ENCODE measurements at regions not wholly inside any gene's neighbourhood (a gene's known extent, or its start where the extent isn't known, plus 50 kb on each side); places are given as distances from the start of the nearest gene placed in this dataset.
A peak's percentile ranks its signal among the peaks of the same experiment; 100 is the strongest.

GRCh38 chr17:77542551-77543490, 402.1 kb downstream of the SEC14L1 start:
- no peak for TF ChIP-seq JUND (IDR thresholded peaks at IDR 0.05; ENCODE audit: low read depth)
- in situ Hi-C loops (cut with HindIII; ENCODE audit: low pct_unique_long_range_greater_than_20kb, low sequenced_read_pairs), result loop anchor here (25.0 kb wide), 1 partner anchor 469 kb away; no protein-coding TSS in a partner anchor
- DNase-seq (ENCODE audit: low read depth in 1 of 2, low spot score in 1 of 2), result peak; percentile 87 to 91

- TF ChIP-seq JUND (IDR thresholded peaks at IDR 0.05; ENCODE audit: low read depth), result no peak
- in situ Hi-C loops (cut with HindIII; ENCODE audit: low pct_unique_long_range_greater_than_20kb, low sequenced_read_pairs), result loop anchor here (25.0 kb wide), 1 partner anchor 468 kb away; no protein-coding TSS in a partner anchor
- DNase-seq (ENCODE audit: low read depth in 1 of 2, low spot score in 1 of 2), result no peak
Observed at GRCh38 chr17:77543801-77544200, 403.0 kb downstream of the SEC14L1 start.

GRCh38 chr17:77544347-77545110, 403.8 kb downstream of the SEC14L1 start:
- in situ Hi-C loops (cut with HindIII; ENCODE audit: low pct_unique_long_range_greater_than_20kb, low sequenced_read_pairs), result loop anchor here (25.0 kb wide), 1 partner anchor 468 kb away; no protein-coding TSS in a partner anchor
- no peak for TF ChIP-seq JUND (IDR thresholded peaks at IDR 0.05; ENCODE audit: low read depth)
- no peak for DNase-seq (ENCODE audit: low read depth in 1 of 2, low spot score in 1 of 2)

GRCh38 chr17:77546772-77547241, 406.0 kb downstream of the SEC14L1 start:
- TF ChIP-seq JUND (IDR thresholded peaks at IDR 0.05; ENCODE audit: low read depth), result no peak

GRCh38 chr17:77548967-77549366, 408.2 kb downstream of the SEC14L1 start:
- no peak for DNase-seq (ENCODE audit: low read depth in 1 of 2, low spot score in 1 of 2)
- in situ Hi-C loops (cut with HindIII; ENCODE audit: low pct_unique_long_range_greater_than_20kb, low sequenced_read_pairs), result loop anchor here (25.0 kb wide), 1 partner anchor 463 kb away; no protein-coding TSS in a partner anchor

More at GRCh38 chr17:77546772-77547241, 406.0 kb downstream of the SEC14L1 start:
- in situ Hi-C loops (cut with HindIII; ENCODE audit: low pct_unique_long_range_greater_than_20kb, low sequenced_read_pairs), result loop anchor here (25.0 kb wide), 1 partner anchor 465 kb away; no protein-coding TSS in a partner anchor
- no peak for DNase-seq (ENCODE audit: low read depth in 1 of 2, low spot score in 1 of 2)

GRCh38 chr17:77549726-77550366, 408.7 kb upstream of the TNRC6C start:
- DNase-seq (ENCODE audit: low read depth in 1 of 2, low spot score in 1 of 2), result no peak
- TF ChIP-seq JUND (IDR thresholded peaks at IDR 0.05; ENCODE audit: low read depth), result no peak
- in situ Hi-C loops (cut with HindIII; ENCODE audit: low pct_unique_long_range_greater_than_20kb, low sequenced_read_pairs), result loop anchor here (25.0 kb wide), 1 partner anchor 462 kb away; no protein-coding TSS in a partner anchor

More at GRCh38 chr17:77548967-77549366, 408.2 kb downstream of the SEC14L1 start:
- TF ChIP-seq JUND (IDR thresholded peaks at IDR 0.05; ENCODE audit: low read depth), result no peak

GRCh38 chr17:77553459-77554066, 404.9 kb upstream of the TNRC6C start:
- DNase-seq (ENCODE audit: low read depth in 1 of 2, low spot score in 1 of 2), result no peak
- in situ Hi-C loops (cut with HindIII; ENCODE audit: low pct_unique_long_range_greater_than_20kb, low sequenced_read_pairs), result no loop called here
- no peak for TF ChIP-seq JUND (IDR thresholded peaks at IDR 0.05; ENCODE audit: low read depth)

- TF ChIP-seq JUND (IDR thresholded peaks at IDR 0.05; ENCODE audit: low read depth), result no peak
- no peak for DNase-seq (ENCODE audit: low read depth in 1 of 2, low spot score in 1 of 2)
- in situ Hi-C loops (cut with HindIII; ENCODE audit: low pct_unique_long_range_greater_than_20kb, low sequenced_read_pairs), result no loop called here
Observed at GRCh38 chr17:77555121-77555591, 403.3 kb upstream of the TNRC6C start.

GRCh38 chr17:77555741-77556291, 402.7 kb upstream of the TNRC6C start:
- DNase-seq (ENCODE audit: low read depth in 1 of 2, low spot score in 1 of 2), result no peak
- in situ Hi-C loops (cut with HindIII; ENCODE audit: low pct_unique_long_range_greater_than_20kb, low sequenced_read_pairs), result no loop called here
- TF ChIP-seq JUND (IDR thresholded peaks at IDR 0.05; ENCODE audit: low read depth), result no peak

GRCh38 chr17:77556383-77557061, 402.0 kb upstream of the TNRC6C start:
- no peak for DNase-seq (ENCODE audit: low read depth in 1 of 2, low spot score in 1 of 2)
- in situ Hi-C loops (cut with HindIII; ENCODE audit: low pct_unique_long_range_greater_than_20kb, low sequenced_read_pairs), result no loop called here
- TF ChIP-seq JUND (IDR thresholded peaks at IDR 0.05; ENCODE audit: low read depth), result no peak

Data from T47D (cell line).